Body of pancreas (tissue), 4 donors: ENCODE measurements at regions not wholly inside any gene's neighbourhood (a gene's known extent, or its start where the extent isn't known, plus 50 kb on each side); places are given as distances from the start of the nearest gene placed in this dataset.

Experiments
- CTCF ChIP-seq, 7 experiments: fragments of 450-650 bp in 4 of 7; fragments of 200-600 bp in 3 of 7; sonication (generic) in 3 of 7; IDR thresholded peaks; one replicate each; pipeline ENCODE4 v1.5.1; 2016 to 2019; ENCODE audit warnings: antibody characterized with exemption in 7 of 7
- POLR2A ChIP-seq, 3 donors: fragments of 450-650 bp; IDR thresholded peaks; one replicate each; pipeline ENCODE4 v1.6.1; 2016; ENCODE audit warnings: antibody characterized with exemption in 3 of 3, mild to moderate bottlenecking in 2 of 3

- TF ChIP-seq CTCF (IDR thresholded peaks at IDR 0.05) = no peak
- TF ChIP-seq POLR2A (IDR thresholded peaks at IDR 0.05) = no peak
Measured at GRCh38 chr6:81562169-81562568, 190.3 kb downstream of the TENT5A start.
